Tibial nerve (tissue), 4 donors: ENCODE measurements at regions not wholly inside any gene's neighbourhood (a gene's known extent, or its start where the extent isn't known, plus 50 kb on each side); places are given as distances from the start of the nearest gene placed in this dataset.
A peak's percentile ranks its signal among the peaks of the same experiment; 100 is the strongest.

ENCODE experiments used
- DNase-seq, 2 donors: peaks; one replicate each; pipeline ENCODE4 v3.0.0-alpha.2; 2019; ENCODE audit warnings: low spot score in 2 of 2
- H3K27ac ChIP-seq, 4 donors: fragments of 200-600 bp; sonication (generic) in 3 of 4; one replicate each; pipeline ENCODE4 v1.5.1; 2017 to 2019; ENCODE audit warnings: mild to moderate bottlenecking in 1 of 4
- H3K27me3 ChIP-seq, 2 donors: fragments of 200-600 bp; sonication (generic) in 1 of 2; one replicate each; pipeline versions ENCODE4 v1.5.1 to v1.6.0; 2017 to 2019
- H3K36me3 ChIP-seq, 3 donors: fragments of 200-600 bp; sonication (generic); one replicate each; pipeline ENCODE4 v1.5.1; 2018 to 2019
- H3K4me1 ChIP-seq, 4 donors: fragments of 200-600 bp; sonication (generic) in 3 of 4; one replicate each; pipeline ENCODE4 v1.5.1; 2017 to 2019
- H3K4me3 ChIP-seq, 4 donors: fragments of 200-600 bp; sonication (generic) in 3 of 4; one replicate each; pipeline ENCODE4 v1.5.1; 2017 to 2019; ENCODE audit warnings: mild to moderate bottlenecking in 1 of 4, moderate library complexity in 1 of 4
- H3K9me3 ChIP-seq, 4 donors: fragments of 200-600 bp; sonication (generic) in 3 of 4; one replicate each; pipeline ENCODE4 v1.5.1; 2017 to 2019
- EP300 ChIP-seq, 2 donors: sonication (generic); formaldehyde crosslinking; IDR thresholded peaks; one replicate each; pipeline ENCODE4 v1.6.1; 2017; ENCODE audit warnings: antibody characterized with exemption in 2 of 2, mild to moderate bottlenecking in 1 of 2
- POLR2A ChIP-seq, 2 donors: fragments of 450-650 bp; IDR thresholded peaks; one replicate each; pipeline ENCODE4 v1.6.1; 2017; ENCODE audit warnings: antibody characterized with exemption in 2 of 2, mild to moderate bottlenecking in 2 of 2, moderate library complexity in 2 of 2
- WGBS, 2 donors: methylation state at CpG; one replicate each; pipeline ENCODE4 v1.1.5; 2018; 5-methylcytosine and 5-hydroxymethylcytosine counted together
- TF ChIP-seq, protein P1 (sequence below), 5 experiments: fragments of 200-600 bp in 3 of 5; fragments of 450-650 bp in 2 of 5; sonication (generic) in 3 of 5; IDR thresholded peaks; one replicate each; pipeline ENCODE4 v1.5.1; 2016 to 2019; ENCODE audit warnings: antibody characterized with exemption in 5 of 5, mild to moderate bottlenecking in 3 of 5, moderate library complexity in 2 of 5

DNA sequence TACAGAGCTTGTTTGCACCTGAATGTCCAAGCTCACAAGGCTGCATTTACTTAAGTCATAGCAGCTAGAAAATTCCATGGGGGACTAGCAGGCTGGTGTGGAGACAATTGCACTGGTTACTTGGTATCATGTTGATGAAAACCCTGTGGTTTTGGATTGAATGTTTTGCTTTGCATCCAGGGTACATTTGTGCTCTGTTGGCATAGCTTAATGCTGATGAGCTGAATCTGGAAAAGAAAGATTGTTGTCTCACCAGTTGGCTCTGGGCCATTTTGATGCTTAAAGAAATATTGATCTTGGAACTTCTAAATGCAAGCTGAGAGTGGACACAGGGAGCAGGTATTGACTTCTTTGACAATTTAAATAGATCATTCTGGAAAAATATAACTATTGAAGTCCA is 122.5 kb upstream of the MBL2 start:
- Histone ChIP-seq H3K4me3 (no peak overlapping the region), H3K27me3 (no peaks in the 10 kb centered on the region), H3K9me3 (no peaks in the 10 kb centered on the region), H3K36me3 (no peaks in the 10 kb centered on the region), H3K4me1 (no peaks in the 10 kb centered on the region), H3K27ac (no peak overlapping the region)
- no peak for DNase-seq
- TF ChIP-seq POLR2A (IDR thresholded peaks at IDR 0.05) (no peak), EP300 (IDR thresholded peaks at IDR 0.05) (no peak)
- TF ChIP-seq, protein P1, sequence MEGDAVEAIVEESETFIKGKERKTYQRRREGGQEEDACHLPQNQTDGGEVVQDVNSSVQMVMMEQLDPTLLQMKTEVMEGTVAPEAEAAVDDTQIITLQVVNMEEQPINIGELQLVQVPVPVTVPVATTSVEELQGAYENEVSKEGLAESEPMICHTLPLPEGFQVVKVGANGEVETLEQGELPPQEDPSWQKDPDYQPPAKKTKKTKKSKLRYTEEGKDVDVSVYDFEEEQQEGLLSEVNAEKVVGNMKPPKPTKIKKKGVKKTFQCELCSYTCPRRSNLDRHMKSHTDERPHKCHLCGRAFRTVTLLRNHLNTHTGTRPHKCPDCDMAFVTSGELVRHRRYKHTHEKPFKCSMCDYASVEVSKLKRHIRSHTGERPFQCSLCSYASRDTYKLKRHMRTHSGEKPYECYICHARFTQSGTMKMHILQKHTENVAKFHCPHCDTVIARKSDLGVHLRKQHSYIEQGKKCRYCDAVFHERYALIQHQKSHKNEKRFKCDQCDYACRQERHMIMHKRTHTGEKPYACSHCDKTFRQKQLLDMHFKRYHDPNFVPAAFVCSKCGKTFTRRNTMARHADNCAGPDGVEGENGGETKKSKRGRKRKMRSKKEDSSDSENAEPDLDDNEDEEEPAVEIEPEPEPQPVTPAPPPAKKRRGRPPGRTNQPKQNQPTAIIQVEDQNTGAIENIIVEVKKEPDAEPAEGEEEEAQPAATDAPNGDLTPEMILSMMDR (IDR thresholded peaks at IDR 0.05), result no peak

DNA sequence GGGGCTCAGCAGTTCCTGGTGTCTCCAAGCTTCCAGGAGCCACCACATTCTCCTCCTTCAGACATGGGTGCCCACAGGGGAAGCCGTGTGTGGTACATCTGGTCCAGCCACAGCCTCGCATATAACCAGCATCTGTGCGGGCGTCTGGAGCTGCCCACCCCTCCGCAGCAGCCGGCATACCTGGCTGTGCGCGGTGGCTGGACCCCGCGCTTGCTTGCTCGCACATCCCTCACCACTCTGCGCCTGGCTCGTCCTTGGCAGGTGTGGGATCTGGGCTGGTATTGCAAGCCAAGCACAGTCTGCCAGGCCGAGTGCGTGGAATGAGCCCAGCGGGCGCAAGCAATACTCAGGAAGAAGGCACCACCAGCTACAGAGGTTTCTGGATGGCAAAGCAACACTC is 117.7 kb upstream of the MBL2 start:
- no peaks in the 10 kb centered on the region for H3K36me3 ChIP-seq
- TF ChIP-seq POLR2A (IDR thresholded peaks at IDR 0.05), result no peak
- no peak for TF ChIP-seq EP300 (IDR thresholded peaks at IDR 0.05)
- TF ChIP-seq, protein P1 (IDR thresholded peaks at IDR 0.05), result no peak
- no peaks in the 10 kb centered on the region for H3K9me3 ChIP-seq
- H3K4me1 ChIP-seq, result no peaks in the 10 kb centered on the region
- no peak for DNase-seq
- no peaks in the 10 kb centered on the region for H3K27me3 ChIP-seq
- WGBS, 2 donors, result 96 to 98% methylated on average over 9 to 17 of the region's 17 CpGs
- H3K27ac ChIP-seq, result no peak overlapping the region
- no peak overlapping the region for H3K4me3 ChIP-seq

- Histone ChIP-seq H3K36me3 (no peaks in the 10 kb centered on the region), H3K27ac (no peak overlapping the region), H3K4me3 (no peak overlapping the region), H3K27me3 (no peaks in the 10 kb centered on the region), H3K9me3 (no peaks in the 10 kb centered on the region), H3K4me1 (no peaks in the 10 kb centered on the region)
- WGBS, 2 donors, result 93 to 94% methylated on average over 9 to 12 of the region's 12 CpGs
- TF ChIP-seq POLR2A (IDR thresholded peaks at IDR 0.05) (no peak), EP300 (IDR thresholded peaks at IDR 0.05) (no peak)
- TF ChIP-seq, protein P1 (IDR thresholded peaks at IDR 0.05), result no peak
- DNase-seq, result no peak
These were observed 117.0 kb upstream of the MBL2 start for GRCh38 chr10:52889611-52890010.

GRCh38 chr10:52883996-52884871 is 111.7 kb upstream of the MBL2 start:
- DNase-seq, result peak in 1 of 2 donors; percentile 12
- 30 to 31% methylated on average over 33 of the region's 33 CpGs for WGBS, 2 donors
- peaks cover 0 to 6% (median 0%) of the 10 kb centered on the region in 4 donors for H3K4me1 ChIP-seq
- no peaks in the 10 kb centered on the region for H3K36me3 ChIP-seq
- no peak for TF ChIP-seq POLR2A (IDR thresholded peaks at IDR 0.05)
- TF ChIP-seq, protein P1 (IDR thresholded peaks at IDR 0.05), result peak; percentile 50 to 66 (median 60)
- H3K4me3 ChIP-seq, result no peak overlapping the region
- H3K27ac ChIP-seq, result no peak overlapping the region
- no peaks in the 10 kb centered on the region for H3K27me3 ChIP-seq
- no peaks in the 10 kb centered on the region for H3K9me3 ChIP-seq

GRCh38 chr10:52879091-52879807 is 106.7 kb upstream of the MBL2 start:
- Histone ChIP-seq H3K27me3 (no peaks in the 10 kb centered on the region), H3K36me3 (no peaks in the 10 kb centered on the region), H3K4me3 (no peak overlapping the region), H3K9me3 (no peaks in the 10 kb centered on the region), H3K4me1 (peaks cover 0 to 4% (median 0%) of the 10 kb centered on the region in 4 donors), H3K27ac (no peak overlapping the region)
- no peak for DNase-seq
- TF ChIP-seq, protein P1 (IDR thresholded peaks at IDR 0.05), result no peak
- no peak for TF ChIP-seq EP300 (IDR thresholded peaks at IDR 0.05)
- TF ChIP-seq POLR2A (IDR thresholded peaks at IDR 0.05), result no peak
- 68 to 76% methylated on average over 2 of the region's 2 CpGs for WGBS, 2 donors
